ENCODE measurements at regions not wholly inside any gene's neighbourhood (a gene's known extent, or its start where the extent isn't known, plus 50 kb on each side); places are given as distances from the start of the nearest gene placed in this dataset.
"Not testable (repeated sequence)": the region's sequence is repeated elsewhere in the genome, so short reads cannot be mapped to it uniquely, and the experiment has no call there.

GRCh38 chr3:56929809-56930615, 128.3 kb upstream of the ARHGEF3 start:
- Mint-ChIP-seq H3K36me3 (ENCODE audit: low read depth) (peaks cover 12% of the 10 kb centered on the region), H3K4me3 (no peak overlapping the region), H3K4me1 (peaks cover 56% of the 10 kb centered on the region), H3K27me3 (ENCODE audit: low read depth, poor library complexity) (peaks cover 4% of the 10 kb centered on the region), H3K27ac (no peak overlapping the region), H3K9me3 (peaks cover 19% of the 10 kb centered on the region)
- no peak for TF ChIP-seq CTCF (IDR thresholded peaks at IDR 0.05)
- DNase-seq, result peak; percentile 15

- Mint-ChIP-seq H3K36me3 (ENCODE audit: low read depth) (peaks cover 4% of the 10 kb centered on the region), H3K4me3 (no peak overlapping the region), H3K4me1 (peaks cover 70% of the 10 kb centered on the region), H3K27me3 (ENCODE audit: low read depth, poor library complexity) (peaks cover 4% of the 10 kb centered on the region), H3K9me3 (peaks cover 8% of the 10 kb centered on the region), H3K27ac (no peak overlapping the region)
- no peak for TF ChIP-seq CTCF (IDR thresholded peaks at IDR 0.05)
- no peak for DNase-seq
Observed at GRCh38 chr3:56928379-56929068, 126.8 kb upstream of the ARHGEF3 start.

- no peak for TF ChIP-seq CTCF (IDR thresholded peaks at IDR 0.05)
- Mint-ChIP-seq H3K4me3 (no peak overlapping the region), H3K36me3 (ENCODE audit: low read depth) (peaks cover under 1% of the 10 kb centered on the region), H3K27me3 (ENCODE audit: low read depth, poor library complexity) (peaks cover 4% of the 10 kb centered on the region), H3K4me1 (peaks cover 69% of the 10 kb centered on the region), H3K9me3 (peaks cover 2% of the 10 kb centered on the region), H3K27ac (no peak overlapping the region)
- DNase-seq, result no peak
Observed at GRCh38 chr3:56927855-56928254, 126.1 kb upstream of the ARHGEF3 start.

GRCh38 chr3:56926947-56927282, 125.2 kb upstream of the ARHGEF3 start:
- TF ChIP-seq CTCF (IDR thresholded peaks at IDR 0.05), result no peak
- Mint-ChIP-seq H3K4me3 (no peak overlapping the region), H3K27me3 (ENCODE audit: low read depth, poor library complexity) (peaks cover 4% of the 10 kb centered on the region), H3K27ac (no peak overlapping the region), H3K4me1 (peaks cover 59% of the 10 kb centered on the region), H3K36me3 (ENCODE audit: low read depth) (no peaks in the 10 kb centered on the region), H3K9me3 (no peaks in the 10 kb centered on the region)
- no peak for DNase-seq

GRCh38 chr3:56926243-56926946, 124.6 kb upstream of the ARHGEF3 start:
- peaks cover 55% of the 10 kb centered on the region for H3K4me1 Mint-ChIP-seq

GRCh38 chr3:56924700-56925099, 123.0 kb upstream of the ARHGEF3 start:
- H3K4me3 Mint-ChIP-seq; DNase-seq; H3K9me3 Mint-ChIP-seq; H3K36me3 Mint-ChIP-seq (ENCODE audit: low read depth); H3K27me3 Mint-ChIP-seq (ENCODE audit: low read depth, poor library complexity); H3K27ac Mint-ChIP-seq: not testable (repeated sequence)
- peaks cover 45% of the 10 kb centered on the region for H3K4me1 Mint-ChIP-seq

More at GRCh38 chr3:56926243-56926946, 124.6 kb upstream of the ARHGEF3 start:
- peaks cover 4% of the 10 kb centered on the region for H3K27me3 Mint-ChIP-seq (ENCODE audit: low read depth, poor library complexity)
- no peak for DNase-seq
- TF ChIP-seq CTCF (IDR thresholded peaks at IDR 0.05), result no peak
- H3K36me3 Mint-ChIP-seq (ENCODE audit: low read depth), result no peaks in the 10 kb centered on the region
- no peak overlapping the region for H3K4me3 Mint-ChIP-seq
- H3K27ac Mint-ChIP-seq, result no peak overlapping the region
- no peaks in the 10 kb centered on the region for H3K9me3 Mint-ChIP-seq

Measured in nephron progenitor cell (in vitro differentiated cells).